ENCODE measurements at regions not wholly inside any gene's neighbourhood (a gene's known extent, or its start where the extent isn't known, plus 50 kb on each side); places are given as distances from the start of the nearest gene placed in this dataset.
"Not testable (repeated sequence)": the region's sequence is repeated elsewhere in the genome, so short reads cannot be mapped to it uniquely, and the experiment has no call there.

- H3K4me3 ChIP-seq (ENCODE audit: low read depth, low read length); H3K27me3 ChIP-seq (ENCODE audit: control insufficient read depth, insufficient read depth, low read length): not testable (repeated sequence)
Measured at GRCh38 chr15:31715208-31715607, 315.1 kb upstream of the CHRNA7 start.

GRCh38 chr15:31718625-31719024, 311.7 kb upstream of the CHRNA7 start:
- H3K27me3 ChIP-seq (ENCODE audit: control insufficient read depth, insufficient read depth, low read length); DNase-seq (ENCODE audit: low read depth); FAIRE-seq; H3K36me3 ChIP-seq (ENCODE audit: control insufficient read depth, insufficient read depth, low read length); H3K4me3 ChIP-seq (ENCODE audit: low read depth, low read length): not testable (repeated sequence)

More at GRCh38 chr15:31715208-31715607, 315.1 kb upstream of the CHRNA7 start:
- peak; percentile 18 for FAIRE-seq
- not testable (repeated sequence) for H3K36me3 ChIP-seq (ENCODE audit: control insufficient read depth, insufficient read depth, low read length); DNase-seq (ENCODE audit: low read depth)

- peak; percentile 52 for FAIRE-seq
- H3K4me3 ChIP-seq (ENCODE audit: low read depth, low read length); H3K27me3 ChIP-seq (ENCODE audit: control insufficient read depth, insufficient read depth, low read length); DNase-seq (ENCODE audit: low read depth); H3K36me3 ChIP-seq (ENCODE audit: control insufficient read depth, insufficient read depth, low read length): not testable (repeated sequence)
Measured at GRCh38 chr15:31719396-31720022, 310.8 kb upstream of the CHRNA7 start.

- H3K27me3 ChIP-seq (ENCODE audit: control insufficient read depth, insufficient read depth, low read length); H3K4me3 ChIP-seq (ENCODE audit: low read depth, low read length); H3K36me3 ChIP-seq (ENCODE audit: control insufficient read depth, insufficient read depth, low read length); DNase-seq (ENCODE audit: low read depth); FAIRE-seq: not testable (repeated sequence)
Measured at GRCh38 chr15:31723019-31723418, 307.3 kb upstream of the CHRNA7 start.

- not testable (repeated sequence) for H3K4me3 ChIP-seq (ENCODE audit: low read depth, low read length); H3K36me3 ChIP-seq (ENCODE audit: control insufficient read depth, insufficient read depth, low read length); FAIRE-seq; H3K27me3 ChIP-seq (ENCODE audit: control insufficient read depth, insufficient read depth, low read length); DNase-seq (ENCODE audit: low read depth)
Measured at GRCh38 chr15:31724903-31725302, 305.4 kb upstream of the CHRNA7 start.

GRCh38 chr15:31725619-31726018, 304.7 kb upstream of the CHRNA7 start:
- peak; percentile 86 for FAIRE-seq
- H3K27me3 ChIP-seq (ENCODE audit: control insufficient read depth, insufficient read depth, low read length) = not testable (repeated sequence)

GRCh38 chr15:31727612-31728011, 302.7 kb upstream of the CHRNA7 start:
- no peaks in the 10 kb centered on the region for H3K27me3 ChIP-seq (ENCODE audit: control insufficient read depth, insufficient read depth, low read length)
- DNase-seq (ENCODE audit: low read depth) (no peak), FAIRE-seq (no peak)
- no peak for TF ChIP-seq CTCF (IDR thresholded peaks at IDR 0.05; ENCODE audit: insufficient read depth, low read length, severe bottlenecking)
- no peak overlapping the region for H3K4me3 ChIP-seq (ENCODE audit: low read depth, low read length)
- H3K36me3 ChIP-seq (ENCODE audit: control insufficient read depth, insufficient read depth, low read length) = no peaks in the 10 kb centered on the region

More at GRCh38 chr15:31725619-31726018, 304.7 kb upstream of the CHRNA7 start:
- not testable (repeated sequence) for H3K4me3 ChIP-seq (ENCODE audit: low read depth, low read length); DNase-seq (ENCODE audit: low read depth); H3K36me3 ChIP-seq (ENCODE audit: control insufficient read depth, insufficient read depth, low read length)

- FAIRE-seq (no peak), DNase-seq (ENCODE audit: low read depth) (no peak)
- no peak overlapping the region for H3K4me3 ChIP-seq (ENCODE audit: low read depth, low read length)
- TF ChIP-seq CTCF (IDR thresholded peaks at IDR 0.05; ENCODE audit: insufficient read depth, low read length, severe bottlenecking) = no peak
- H3K27me3 ChIP-seq (ENCODE audit: control insufficient read depth, insufficient read depth, low read length) = no peaks in the 10 kb centered on the region
- no peaks in the 10 kb centered on the region for H3K36me3 ChIP-seq (ENCODE audit: control insufficient read depth, insufficient read depth, low read length)
Measured at GRCh38 chr15:31732726-31733125, 297.6 kb upstream of the CHRNA7 start.

GRCh38 chr15:31733424-31733823, 296.9 kb upstream of the CHRNA7 start:
- no peak for DNase-seq (ENCODE audit: low read depth)
- no peaks in the 10 kb centered on the region for H3K36me3 ChIP-seq (ENCODE audit: control insufficient read depth, insufficient read depth, low read length)
- no peak for TF ChIP-seq CTCF (IDR thresholded peaks at IDR 0.05; ENCODE audit: insufficient read depth, low read length, severe bottlenecking)
- no peak for FAIRE-seq
- no peaks in the 10 kb centered on the region for H3K27me3 ChIP-seq (ENCODE audit: control insufficient read depth, insufficient read depth, low read length)
- H3K4me3 ChIP-seq (ENCODE audit: low read depth, low read length) = no peak overlapping the region
